Activated CD8-positive, alpha-beta memory T cell treated with anti-CD3 and anti-CD28 coated beads for 24 hours (primary cell): ENCODE measurements at regions not wholly inside any gene's neighbourhood (a gene's known extent, or its start where the extent isn't known, plus 50 kb on each side); places are given as distances from the start of the nearest gene placed in this dataset.
A peak's percentile ranks its signal among the peaks of the same experiment; 100 is the strongest.
"Not testable (repeated sequence)": the region's sequence is repeated elsewhere in the genome, so short reads cannot be mapped to it uniquely, and the experiment has no call there.

Experiments used
- DNase-seq: peaks from one replicate; pipeline ENCODE4 v3.0.0-alpha.2; 2020

GRCh38 chr9:113665756-113666155 is 202.2 kb downstream of the RGS3 start:
- DNase-seq, result no peak

- DNase-seq, result no peak
Observed at GRCh38 chr9:113668061-113668460, 204.5 kb downstream of the RGS3 start.

GRCh38 chr9:113669522-113670115 is 206.1 kb downstream of the RGS3 start:
- no peak for DNase-seq

- no peak for DNase-seq
Observed at GRCh38 chr9:113673726-113674125, 202.4 kb upstream of the ZNF618 start.

- no peak for DNase-seq
Observed at GRCh38 chr9:113674436-113674835, 201.7 kb upstream of the ZNF618 start.

- no peak for DNase-seq
Observed at GRCh38 chr9:113675475-113675941, 200.6 kb upstream of the ZNF618 start.

GRCh38 chr9:113677057-113677456 is 199.1 kb upstream of the ZNF618 start:
- no peak for DNase-seq

- no peak for DNase-seq
Observed at GRCh38 chr9:113677569-113677968, 198.5 kb upstream of the ZNF618 start.

- no peak for DNase-seq
Observed at GRCh38 chr9:113678119-113678858, 197.8 kb upstream of the ZNF618 start.

- DNase-seq, result no peak
Observed at GRCh38 chr9:113678859-113679256, 197.3 kb upstream of the ZNF618 start.

GRCh38 chr9:113682297-113682771 is 193.8 kb upstream of the ZNF618 start:
- DNase-seq, result peak; percentile 74

- not testable (repeated sequence) for DNase-seq
Observed at GRCh38 chr9:113685636-113686035, 190.5 kb upstream of the ZNF618 start.

GRCh38 chr9:113687107-113687679 is 188.9 kb upstream of the ZNF618 start:
- no peak for DNase-seq

- no peak for DNase-seq
Observed at GRCh38 chr9:113687680-113688371, 188.3 kb upstream of the ZNF618 start.

- DNase-seq, result no peak
Observed at GRCh38 chr9:113690055-113690740, 185.9 kb upstream of the ZNF618 start.

- DNase-seq, result no peak
Observed at GRCh38 chr9:113692256-113692655, 183.9 kb upstream of the ZNF618 start.

GRCh38 chr9:113694912-113695311 is 181.2 kb upstream of the ZNF618 start:
- DNase-seq, result no peak

GRCh38 chr9:113695440-113695851 is 180.7 kb upstream of the ZNF618 start:
- DNase-seq, result no peak

GRCh38 chr9:113695901-113696300 is 180.2 kb upstream of the ZNF618 start:
- DNase-seq, result no peak

GRCh38 chr9:113701774-113702755 is 174.0 kb upstream of the ZNF618 start:
- DNase-seq, result no peak

- DNase-seq, result no peak
Observed at GRCh38 chr9:113705306-113705927, 170.7 kb upstream of the ZNF618 start.
